ENCODE measurements at regions not wholly inside any gene's neighbourhood (a gene's known extent, or its start where the extent isn't known, plus 50 kb on each side); places are given as distances from the start of the nearest gene placed in this dataset.
"Not testable (repeated sequence)": the region's sequence is repeated elsewhere in the genome, so short reads cannot be mapped to it uniquely, and the experiment has no call there.

DNA sequence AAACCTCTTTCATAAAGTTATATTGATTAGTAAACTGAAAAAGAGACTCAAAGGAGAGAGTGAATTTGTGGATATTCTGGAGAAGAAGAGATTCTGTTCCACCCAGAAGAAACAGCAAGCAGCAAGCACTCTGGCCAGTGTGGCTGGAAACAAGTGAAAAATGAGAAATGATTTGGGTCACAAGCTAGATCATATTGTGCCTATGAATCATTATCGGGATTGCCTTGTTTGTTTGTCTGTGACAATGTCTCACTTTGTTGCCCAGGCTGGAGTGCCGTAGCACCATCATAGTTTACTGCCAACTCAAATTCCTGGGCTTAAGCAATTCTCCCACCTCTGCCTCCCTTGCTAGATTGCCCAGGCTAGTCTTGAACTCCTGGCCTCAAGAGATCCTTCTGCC, 106.5 kb upstream of the LOC128125822 start:
- TF ChIP-seq, protein P1, sequence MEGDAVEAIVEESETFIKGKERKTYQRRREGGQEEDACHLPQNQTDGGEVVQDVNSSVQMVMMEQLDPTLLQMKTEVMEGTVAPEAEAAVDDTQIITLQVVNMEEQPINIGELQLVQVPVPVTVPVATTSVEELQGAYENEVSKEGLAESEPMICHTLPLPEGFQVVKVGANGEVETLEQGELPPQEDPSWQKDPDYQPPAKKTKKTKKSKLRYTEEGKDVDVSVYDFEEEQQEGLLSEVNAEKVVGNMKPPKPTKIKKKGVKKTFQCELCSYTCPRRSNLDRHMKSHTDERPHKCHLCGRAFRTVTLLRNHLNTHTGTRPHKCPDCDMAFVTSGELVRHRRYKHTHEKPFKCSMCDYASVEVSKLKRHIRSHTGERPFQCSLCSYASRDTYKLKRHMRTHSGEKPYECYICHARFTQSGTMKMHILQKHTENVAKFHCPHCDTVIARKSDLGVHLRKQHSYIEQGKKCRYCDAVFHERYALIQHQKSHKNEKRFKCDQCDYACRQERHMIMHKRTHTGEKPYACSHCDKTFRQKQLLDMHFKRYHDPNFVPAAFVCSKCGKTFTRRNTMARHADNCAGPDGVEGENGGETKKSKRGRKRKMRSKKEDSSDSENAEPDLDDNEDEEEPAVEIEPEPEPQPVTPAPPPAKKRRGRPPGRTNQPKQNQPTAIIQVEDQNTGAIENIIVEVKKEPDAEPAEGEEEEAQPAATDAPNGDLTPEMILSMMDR (IDR thresholded peaks at IDR 0.05): no peak
- intact Hi-C loops (cut with DNase I): no loop called here
- no peaks in the 10 kb centered on the region for H3K9me3 ChIP-seq
- DNase-seq: no peak
- no peak overlapping the region for H3K9ac ChIP-seq (ENCODE audit: low read depth in 2 of 2, low read length in 2 of 2)
- H3K36me3 ChIP-seq: no peaks in the 10 kb centered on the region
- no peaks in the 10 kb centered on the region for H3K27me3 ChIP-seq
- H3K4me1 ChIP-seq: no peaks in the 10 kb centered on the region
- no peak overlapping the region for H3K4me3 ChIP-seq
- no peak overlapping the region for H3K27ac ChIP-seq

DNA sequence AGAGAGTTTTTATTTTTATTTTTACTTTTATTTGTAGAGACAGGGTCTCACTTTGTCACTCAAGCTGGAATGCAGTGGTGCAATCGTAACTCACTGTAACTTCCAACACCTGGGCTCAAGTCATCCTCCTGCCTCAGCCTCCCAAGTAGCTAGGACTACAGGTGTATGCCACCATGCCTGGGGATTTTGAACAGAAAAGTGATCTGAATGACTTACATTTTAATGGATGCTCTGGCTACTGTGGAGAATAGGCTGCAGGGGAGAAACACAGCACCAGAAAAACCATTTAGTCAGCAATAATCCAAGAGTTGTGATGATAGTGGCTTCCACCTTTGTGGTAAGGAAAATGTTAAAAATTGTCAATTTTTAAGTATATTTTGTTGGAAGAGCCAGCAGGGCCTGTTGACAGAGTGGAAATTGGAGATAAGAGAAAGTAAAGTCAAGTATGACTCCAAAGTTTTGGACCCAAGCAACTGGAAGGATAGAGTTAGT, 106.0 kb upstream of the LOC128125822 start:
- no peak overlapping the region for H3K27ac ChIP-seq
- intact Hi-C loops (cut with DNase I): no loop called here
- H3K9me3 ChIP-seq: no peaks in the 10 kb centered on the region
- TF ChIP-seq, protein P1 (IDR thresholded peaks at IDR 0.05): no peak
- H3K4me1 ChIP-seq: no peaks in the 10 kb centered on the region
- no peak for DNase-seq
- H3K27me3 ChIP-seq: no peaks in the 10 kb centered on the region
- no peak overlapping the region for H3K9ac ChIP-seq (ENCODE audit: low read depth in 2 of 2, low read length in 2 of 2)
- H3K36me3 ChIP-seq: no peaks in the 10 kb centered on the region
- H3K4me3 ChIP-seq: no peak overlapping the region

DNA sequence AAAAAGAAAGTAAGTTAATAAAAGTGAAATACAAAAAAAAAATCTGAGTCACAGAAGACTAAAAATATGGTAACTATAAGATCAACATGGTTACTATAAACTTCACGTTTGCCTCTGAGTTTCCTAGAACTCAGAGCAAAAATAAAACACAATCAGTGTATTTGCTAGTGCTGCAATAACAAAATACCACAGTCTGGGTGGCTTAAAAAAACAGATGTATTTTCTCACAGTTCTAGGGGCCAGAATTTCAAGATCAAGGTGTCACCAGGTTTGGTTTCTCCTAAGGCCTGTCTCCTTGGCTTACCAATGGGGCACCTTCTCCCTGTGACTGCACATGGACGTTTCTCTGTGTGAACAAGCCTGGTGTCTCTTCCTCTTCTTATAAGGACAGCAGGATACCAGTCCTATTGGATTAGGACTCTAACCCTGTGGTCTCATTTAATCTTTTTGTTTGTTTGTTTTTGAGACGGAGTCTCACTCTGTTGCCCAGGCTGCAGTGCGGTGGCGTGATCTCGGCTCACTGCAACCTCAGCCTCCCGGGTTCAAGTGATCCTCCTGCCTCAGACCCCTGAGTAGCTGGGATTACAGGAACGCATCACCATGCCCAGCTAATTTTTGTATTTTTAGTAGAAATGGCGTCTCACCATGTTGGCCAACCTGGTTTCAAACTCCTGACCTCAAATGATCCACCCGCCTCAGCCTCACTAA, 104.9 kb upstream of the LOC128125822 start:
- Histone ChIP-seq H3K9me3 (no peaks in the 10 kb centered on the region), H3K4me3 (no peak overlapping the region), H3K36me3 (no peaks in the 10 kb centered on the region), H3K27ac (no peak overlapping the region), H3K4me1 (no peaks in the 10 kb centered on the region), H3K27me3 (no peaks in the 10 kb centered on the region), H3K9ac (ENCODE audit: low read depth in 2 of 2, low read length in 2 of 2) (no peak overlapping the region)
- TF ChIP-seq, protein P1 (IDR thresholded peaks at IDR 0.05): no peak
- intact Hi-C loops (cut with DNase I): no loop called here
- DNase-seq: no peak

GRCh38 chr6:63471145-63471544, 101.1 kb upstream of the LOC128125822 start:
- H3K4me1 ChIP-seq; H3K27ac ChIP-seq; intact Hi-C loops (cut with DNase I); H3K27me3 ChIP-seq; H3K9ac ChIP-seq (ENCODE audit: low read depth in 2 of 2, low read length in 2 of 2); H3K36me3 ChIP-seq; H3K4me3 ChIP-seq; DNase-seq; H3K9me3 ChIP-seq: not testable (repeated sequence)

DNA sequence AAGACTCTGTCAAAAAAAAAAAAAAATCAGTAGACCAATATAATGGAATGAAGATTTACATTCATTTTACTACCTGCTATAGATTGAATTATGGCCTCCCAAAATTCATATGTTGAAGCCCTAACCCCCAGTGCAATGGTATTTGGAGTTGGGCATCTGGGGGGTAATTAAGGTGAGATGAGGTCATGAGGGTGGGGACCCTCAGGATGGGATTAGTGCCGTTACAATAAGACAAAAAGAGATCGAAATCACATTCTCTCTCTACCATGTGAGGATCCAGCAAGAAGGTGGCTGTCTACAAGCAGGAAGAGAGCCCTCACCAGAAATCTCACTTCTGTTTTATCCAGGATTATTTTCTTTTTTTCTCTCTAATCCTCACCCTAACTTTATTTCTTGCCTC, 100.6 kb upstream of the LOC128125822 start:
- Histone ChIP-seq H3K36me3 (no peaks in the 10 kb centered on the region), H3K4me1 (no peaks in the 10 kb centered on the region), H3K4me3 (no peak overlapping the region), H3K27ac (no peak overlapping the region), H3K27me3 (no peaks in the 10 kb centered on the region), H3K9me3 (no peaks in the 10 kb centered on the region), H3K9ac (ENCODE audit: low read depth in 2 of 2, low read length in 2 of 2) (no peak overlapping the region)
- TF ChIP-seq, protein P1 (IDR thresholded peaks at IDR 0.05): no peak
- intact Hi-C loops (cut with DNase I): no loop called here
- DNase-seq: no peak

DNA sequence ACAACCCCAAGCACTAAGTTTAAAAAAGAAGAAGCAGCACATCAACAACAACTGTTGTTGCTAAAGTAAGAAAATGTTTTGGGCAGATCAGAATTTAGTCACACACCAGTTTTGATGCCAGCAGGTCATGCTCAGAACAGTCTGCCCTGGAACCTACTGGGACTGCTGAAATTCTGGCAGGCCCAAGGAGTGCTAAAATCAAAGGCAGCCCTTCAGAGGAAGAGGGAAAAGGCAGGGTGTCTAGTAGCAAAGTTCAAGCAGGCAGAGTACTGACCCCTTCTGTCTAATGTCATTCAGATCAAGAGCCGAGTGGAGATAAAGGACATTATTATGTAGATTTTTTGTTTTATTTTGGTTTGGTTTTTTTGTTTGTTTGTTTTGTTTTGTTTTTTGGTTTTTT, 96.6 kb upstream of the LOC128125822 start:
- DNase-seq: no peak
- Histone ChIP-seq H3K27me3 (no peaks in the 10 kb centered on the region), H3K9me3 (no peaks in the 10 kb centered on the region), H3K36me3 (no peaks in the 10 kb centered on the region), H3K27ac (no peak overlapping the region), H3K9ac (ENCODE audit: low read depth in 2 of 2, low read length in 2 of 2) (no peak overlapping the region), H3K4me3 (no peak overlapping the region), H3K4me1 (no peaks in the 10 kb centered on the region)
- intact Hi-C loops (cut with DNase I): no loop called here
- TF ChIP-seq, protein P1 (IDR thresholded peaks at IDR 0.05): no peak

Data from colonic mucosa (tissue), 4 donors.